Caco-2 (cell line): ENCODE measurements at regions not wholly inside any gene's neighbourhood (a gene's known extent, or its start where the extent isn't known, plus 50 kb on each side); places are given as distances from the start of the nearest gene placed in this dataset.

Source experiments
- BruUV-seq: library from RNA; stranded (reverse); fragments of 400-500 nt; replicated peaks from 2 replicates; lab custom pipeline; 2021; lab: Mats Ljungman, UMichigan
- CTCF ChIA-PET: fragments of 300-600 bp; sonication (Branson Sonifier 250); formaldehyde crosslinking; loops from one replicate; lab custom pipeline; 2022; ENCODE audit warnings: antibody characterized with exemption; lab: Charles Lee
- POLR2A ChIA-PET: fragments of 300-600 bp; sonication (Branson Sonifier 250); formaldehyde crosslinking; loops from one replicate; lab custom pipeline; 2022; ENCODE audit warnings: antibody characterized with exemption; lab: Charles Lee
- DNase-seq, 2 experiments: peaks; one replicate each; pipeline versions ENCODE4 v3.0.0 to v3.0.0-alpha.2; 2020 to 2022
- H3K27me3 ChIP-seq: replicated peaks from 2 replicates; pipeline ENCODE4 v1.6.0; 2011; ENCODE audit warnings: low read length; ENCODE audit not compliant: control insufficient read depth, insufficient read depth
- H3K36me3 ChIP-seq: 2 replicates; pipeline ENCODE4 v1.5.1; 2011; ENCODE audit warnings: low read length; ENCODE audit not compliant: control insufficient read depth, insufficient read depth
- H3K4me1 ChIP-seq: fragments of 250-450 bp; sonication (Bioruptor Pico); 2 replicates; pipeline ENCODE4 v1.5.1; 2020; ENCODE audit warnings: mild to moderate bottlenecking
- H3K4me3 ChIP-seq: 2 replicates; pipeline ENCODE4 v1.5.1; 2011; ENCODE audit warnings: low read depth, mild to moderate bottlenecking, control low read depth, low read length
- H3K9me3 ChIP-seq: fragments of 250-450 bp; sonication (Bioruptor Pico); 2 replicates; pipeline ENCODE4 v1.5.1; 2020; ENCODE audit warnings: mild to moderate bottlenecking, moderate library complexity
- H3K27ac Mint-ChIP-seq: one replicate; pipeline ENCODE4 v1.8.0; 2022; ENCODE audit warnings: mixed read lengths; ENCODE audit not compliant: unreplicated experiment
- H3K27me3 Mint-ChIP-seq: one replicate; pipeline ENCODE4 v1.8.0; 2022; ENCODE audit warnings: mixed read lengths; ENCODE audit not compliant: insufficient read depth, unreplicated experiment
- H3K36me3 Mint-ChIP-seq: one replicate; pipeline ENCODE4 v1.8.0; 2022; ENCODE audit warnings: mild to moderate bottlenecking, mixed read lengths; ENCODE audit not compliant: insufficient read depth, unreplicated experiment
- H3K4me1 Mint-ChIP-seq: one replicate; pipeline ENCODE4 v1.8.0; 2022; ENCODE audit warnings: low read depth, mixed read lengths; ENCODE audit not compliant: unreplicated experiment
- H3K4me3 Mint-ChIP-seq: one replicate; pipeline ENCODE4 v1.8.0; 2022; ENCODE audit warnings: mild to moderate bottlenecking, moderate library complexity, mixed read lengths; ENCODE audit not compliant: unreplicated experiment
- H3K9me3 Mint-ChIP-seq: one replicate; pipeline ENCODE4 v1.8.0; 2022; ENCODE audit warnings: mixed read lengths; ENCODE audit not compliant: unreplicated experiment
- CTCF ChIP-seq, 2 experiments: fragments of 200-600 bp in 1 of 2; IDR thresholded peaks; 1 replicate in 1 of 2; 2 replicates in 1 of 2; pipeline versions ENCODE4 v1.5.1 to v1.8.0; 2011 to 2022; ENCODE audit warnings: antibody characterized with exemption in 1 of 2, control low read depth in 1 of 2, inconsistent platforms in 1 of 2, low read depth in 1 of 2, low read length in 1 of 2, mild to moderate bottlenecking in 1 of 2, moderate library complexity in 1 of 2; ENCODE audit not compliant: insufficient read depth in 1 of 2, severe bottlenecking in 1 of 2, unreplicated experiment in 1 of 2
- intact Hi-C: fragments of 100-400 bp; cut with micrococcal nuclease; formaldehyde crosslinking; loops from one replicate; pipeline ENCODE4 v1.10.0; 2022; ENCODE audit not compliant: unreplicated experiment

- no peaks in the 10 kb centered on the region for H3K4me1 Mint-ChIP-seq
- DNase-seq: no peak
- CTCF ChIA-PET: no interaction called here
- H3K4me3 Mint-ChIP-seq: no peak overlapping the region
- H3K36me3 Mint-ChIP-seq: no peaks in the 10 kb centered on the region
- no peaks in the 10 kb centered on the region for H3K36me3 ChIP-seq
- no peak overlapping the region for H3K4me3 ChIP-seq
- BruUV-seq: no TSS peak
- H3K4me1 ChIP-seq: no peaks in the 10 kb centered on the region
- POLR2A ChIA-PET: no interaction called here
- peaks cover 9% of the 10 kb centered on the region for H3K9me3 Mint-ChIP-seq
- TF ChIP-seq CTCF (IDR thresholded peaks at IDR 0.05; ENCODE audit: insufficient read depth in 1 of 2, low read depth in 1 of 2, low read length in 1 of 2, severe bottlenecking in 1 of 2, unreplicated experiment in 1 of 2): no peak
- H3K27me3 Mint-ChIP-seq: no peaks in the 10 kb centered on the region
- no peaks in the 10 kb centered on the region for H3K9me3 ChIP-seq
- H3K27me3 ChIP-seq: no peaks in the 10 kb centered on the region
- intact Hi-C loops: no loop called here
- no peak overlapping the region for H3K27ac Mint-ChIP-seq
Observed at GRCh38 chr3:46143951-46144473, 64.1 kb downstream of the CCR1 start.

- Mint-ChIP-seq H3K4me1 (no peaks in the 10 kb centered on the region), H3K27me3 (no peaks in the 10 kb centered on the region), H3K27ac (no peak overlapping the region), H3K9me3 (peaks cover 9% of the 10 kb centered on the region), H3K4me3 (no peak overlapping the region), H3K36me3 (no peaks in the 10 kb centered on the region)
- no peak for DNase-seq
- ChIA-PET POLR2A (no interaction called here), CTCF (no interaction called here)
- no peaks in the 10 kb centered on the region for H3K9me3 ChIP-seq
- intact Hi-C loops: no loop called here
- BruUV-seq: no TSS peak
- no peaks in the 10 kb centered on the region for H3K27me3 ChIP-seq
- H3K36me3 ChIP-seq: no peaks in the 10 kb centered on the region
- H3K4me1 ChIP-seq: no peaks in the 10 kb centered on the region
- H3K4me3 ChIP-seq: no peak overlapping the region
- TF ChIP-seq CTCF (IDR thresholded peaks at IDR 0.05; ENCODE audit: insufficient read depth in 1 of 2, low read depth in 1 of 2, low read length in 1 of 2, severe bottlenecking in 1 of 2, unreplicated experiment in 1 of 2): no peak
Observed at GRCh38 chr3:46141813-46142212, 66.3 kb downstream of the CCR1 start.

GRCh38 chr3:46138581-46138980 lies 69.5 kb downstream of the CCR1 start:
- TF ChIP-seq CTCF (IDR thresholded peaks at IDR 0.05; ENCODE audit: insufficient read depth in 1 of 2, low read depth in 1 of 2, low read length in 1 of 2, severe bottlenecking in 1 of 2, unreplicated experiment in 1 of 2): no peak
- H3K4me1 Mint-ChIP-seq: no peaks in the 10 kb centered on the region
- CTCF ChIA-PET: no interaction called here

More at GRCh38 chr3:46138581-46138980, 69.5 kb downstream of the CCR1 start:
- no peaks in the 10 kb centered on the region for H3K9me3 Mint-ChIP-seq
- no peaks in the 10 kb centered on the region for H3K27me3 Mint-ChIP-seq
- Histone ChIP-seq H3K4me1 (no peaks in the 10 kb centered on the region), H3K36me3 (no peaks in the 10 kb centered on the region), H3K9me3 (no peaks in the 10 kb centered on the region), H3K4me3 (no peak overlapping the region), H3K27me3 (no peaks in the 10 kb centered on the region)
- POLR2A ChIA-PET: no interaction called here
- BruUV-seq: no TSS peak
- intact Hi-C loops: no loop called here
- H3K36me3 Mint-ChIP-seq: no peaks in the 10 kb centered on the region
- no peak overlapping the region for H3K4me3 Mint-ChIP-seq
- DNase-seq: no peak
- no peak overlapping the region for H3K27ac Mint-ChIP-seq
